ENCODE measurements at regions not wholly inside any gene's neighbourhood (a gene's known extent, or its start where the extent isn't known, plus 50 kb on each side); places are given as distances from the start of the nearest gene placed in this dataset.

GRCh38 chr22:46079861-46080821 is 70.2 kb upstream of the PPARA start:
- intact Hi-C loops (cut with DNase I; ENCODE audit: low total_unique reads) = no loop called here
- Histone ChIP-seq H3K27ac (peak overlapping the region; percentile 97 to 99), H3K36me3 (no peaks in the 10 kb centered on the region), H3K4me1 (peaks cover 10 to 88% (median 72%) of the 10 kb centered on the region in 4 donors), H3K9me3 (no peaks in the 10 kb centered on the region), H3K4me3 (peak overlapping the region; percentile 85 to 90), H3K27me3 (no peaks in the 10 kb centered on the region)
- peak; percentile 87 to 97 for DNase-seq
- peak in 1 of 2 experiments; percentile 5 for TF ChIP-seq CTCF (IDR thresholded peaks at IDR 0.05)

- H3K27me3 ChIP-seq = no peaks in the 10 kb centered on the region
- intact Hi-C loops (cut with DNase I; ENCODE audit: low total_unique reads) = no loop called here
- H3K9me3 ChIP-seq = no peaks in the 10 kb centered on the region
- peaks cover 0 to 3% (median 0%) of the 10 kb centered on the region in 3 donors for H3K36me3 ChIP-seq
- peak overlapping the region; percentile 85 to 90 for H3K4me3 ChIP-seq
- no peak for TF ChIP-seq CTCF (IDR thresholded peaks at IDR 0.05)
- peak overlapping the region; percentile 97 to 99 for H3K27ac ChIP-seq
- peaks cover 10 to 88% (median 72%) of the 10 kb centered on the region in 4 donors for H3K4me1 ChIP-seq
- peak; percentile 26 to 70 for DNase-seq
These were observed 69.1 kb upstream of the PPARA start for GRCh38 chr22:46081036-46081830.

GRCh38 chr22:46081831-46082210 is 68.5 kb upstream of the PPARA start:
- Histone ChIP-seq H3K9me3 (no peaks in the 10 kb centered on the region), H3K27ac (peak overlapping the region; percentile 97 to 99), H3K4me3 (peak overlapping the region; percentile 85 to 90), H3K27me3 (no peaks in the 10 kb centered on the region), H3K36me3 (peaks cover 0 to 9% (median 0%) of the 10 kb centered on the region in 3 donors), H3K4me1 (peaks cover 10 to 88% (median 73%) of the 10 kb centered on the region in 4 donors)
- intact Hi-C loops (cut with DNase I; ENCODE audit: low total_unique reads) = no loop called here
- no peak for TF ChIP-seq CTCF (IDR thresholded peaks at IDR 0.05)
- peak in 1 of 2 donors; percentile 20 for DNase-seq

GRCh38 chr22:46082633-46083032 is 67.7 kb upstream of the PPARA start:
- TF ChIP-seq CTCF (IDR thresholded peaks at IDR 0.05) = no peak
- H3K4me3 ChIP-seq = peak overlapping the region; percentile 85 to 90
- DNase-seq = peak in 1 of 2 donors; percentile 10
- intact Hi-C loops (cut with DNase I; ENCODE audit: low total_unique reads) = no loop called here
- H3K27ac ChIP-seq = peak overlapping the region; percentile 97 to 99
- H3K27me3 ChIP-seq = no peaks in the 10 kb centered on the region
- peaks cover 13 to 90% (median 77%) of the 10 kb centered on the region in 4 donors for H3K4me1 ChIP-seq
- peaks cover 0 to 9% (median 0%) of the 10 kb centered on the region in 3 donors for H3K36me3 ChIP-seq
- H3K9me3 ChIP-seq = no peaks in the 10 kb centered on the region

Measured in tibial artery (tissue), 4 donors.